ENCODE measurements at regions not wholly inside any gene's neighbourhood (a gene's known extent, or its start where the extent isn't known, plus 50 kb on each side); places are given as distances from the start of the nearest gene placed in this dataset.

- H3K36me3 ChIP-seq (ENCODE audit: control insufficient read depth, insufficient read depth, low read length), result no peaks in the 10 kb centered on the region
- H3K4ac ChIP-seq (ENCODE audit: low read depth, low read length), result no peak overlapping the region
- H4K5ac ChIP-seq (ENCODE audit: low read length), result no peak overlapping the region
- H2BK15ac ChIP-seq (replicated peaks; ENCODE audit: low read depth), result no peak overlapping the region
- no CpG with 5 or more reads among the region's 1 CpG for WGBS (ENCODE audit: extremely low coverage, insufficient coverage, low lambda C conversion rate)
- no peaks in the 10 kb centered on the region for H3K79me2 ChIP-seq (ENCODE audit: control insufficient read depth, insufficient read depth, low read length)
- no peak overlapping the region for H3K56ac ChIP-seq (ENCODE audit: low read length)
- H4K8ac ChIP-seq (ENCODE audit: low read depth, low read length), result no peak overlapping the region
- H3K27me3 ChIP-seq (ENCODE audit: insufficient read depth, low read length, poor library complexity), result no peaks in the 10 kb centered on the region
- no peaks in the 10 kb centered on the region for H3K79me1 ChIP-seq (ENCODE audit: low read length)
- no peaks in the 10 kb centered on the region for H3K4me1 ChIP-seq (ENCODE audit: control insufficient read depth, low read depth, low read length)
- H2BK120ac ChIP-seq (ENCODE audit: low read depth, low read length), result no peak overlapping the region
- no peak overlapping the region for H3K18ac ChIP-seq (ENCODE audit: low read length)
- DNase-seq, result no peak
- no peak overlapping the region for H3K4me2 ChIP-seq (ENCODE audit: low read length)
- no peak overlapping the region for H3K23ac ChIP-seq (ENCODE audit: low read length)
- no peak overlapping the region for H2AK5ac ChIP-seq (ENCODE audit: low read length)
- no peak overlapping the region for H2BK5ac ChIP-seq (ENCODE audit: low read length)
- H3K27ac ChIP-seq (ENCODE audit: low read depth, low read length), result no peak overlapping the region
- H3K9ac ChIP-seq (ENCODE audit: low read length), result no peak overlapping the region
- no peak overlapping the region for H3K4me3 ChIP-seq (ENCODE audit: low read length)
Observed at GRCh38 chr1:204756811-204757210, 71.3 kb upstream of the LRRN2 start.

- H3K23ac ChIP-seq (ENCODE audit: low read length), result no peak overlapping the region
- no peak overlapping the region for H2BK15ac ChIP-seq (replicated peaks; ENCODE audit: low read depth)
- no peak overlapping the region for H3K27ac ChIP-seq (ENCODE audit: low read depth, low read length)
- H3K4me3 ChIP-seq (ENCODE audit: low read length), result no peak overlapping the region
- no peaks in the 10 kb centered on the region for H3K4me1 ChIP-seq (ENCODE audit: control insufficient read depth, low read depth, low read length)
- H3K9ac ChIP-seq (ENCODE audit: low read length), result no peak overlapping the region
- no peak overlapping the region for H3K4ac ChIP-seq (ENCODE audit: low read depth, low read length)
- H3K56ac ChIP-seq (ENCODE audit: low read length), result no peak overlapping the region
- peak; percentile 13 for DNase-seq
- H3K36me3 ChIP-seq (ENCODE audit: control insufficient read depth, insufficient read depth, low read length), result no peaks in the 10 kb centered on the region
- H3K79me2 ChIP-seq (ENCODE audit: control insufficient read depth, insufficient read depth, low read length), result no peaks in the 10 kb centered on the region
- H3K27me3 ChIP-seq (ENCODE audit: insufficient read depth, low read length, poor library complexity), result no peaks in the 10 kb centered on the region
- H4K5ac ChIP-seq (ENCODE audit: low read length), result no peak overlapping the region
- no peak overlapping the region for H2BK5ac ChIP-seq (ENCODE audit: low read length)
- no peak overlapping the region for H2BK120ac ChIP-seq (ENCODE audit: low read depth, low read length)
- no peak overlapping the region for H4K8ac ChIP-seq (ENCODE audit: low read depth, low read length)
- no peak overlapping the region for H3K4me2 ChIP-seq (ENCODE audit: low read length)
- no CpG with 5 or more reads among the region's 2 CpGs for WGBS (ENCODE audit: extremely low coverage, insufficient coverage, low lambda C conversion rate)
- no peak overlapping the region for H2AK5ac ChIP-seq (ENCODE audit: low read length)
- H3K79me1 ChIP-seq (ENCODE audit: low read length), result no peaks in the 10 kb centered on the region
- H3K18ac ChIP-seq (ENCODE audit: low read length), result no peak overlapping the region
Observed at GRCh38 chr1:204758601-204759000, 73.1 kb upstream of the LRRN2 start.

GRCh38 chr1:204760350-204760749, 74.8 kb upstream of the LRRN2 start:
- no peak overlapping the region for H4K5ac ChIP-seq (ENCODE audit: low read length)

GRCh38 chr1:204760757-204761156, 75.2 kb upstream of the LRRN2 start:
- H3K4me1 ChIP-seq (ENCODE audit: control insufficient read depth, low read depth, low read length), result peaks cover 3% of the 10 kb centered on the region
- H4K5ac ChIP-seq (ENCODE audit: low read length), result no peak overlapping the region
- H4K8ac ChIP-seq (ENCODE audit: low read depth, low read length), result no peak overlapping the region
- no peak overlapping the region for H2BK15ac ChIP-seq (replicated peaks; ENCODE audit: low read depth)
- no CpG with 5 or more reads among the region's 3 CpGs for whole genome bisulfite sequencing (ENCODE audit: extremely low coverage, insufficient coverage, low lambda C conversion rate)
- H2AK5ac ChIP-seq (ENCODE audit: low read length), result no peak overlapping the region
- no peaks in the 10 kb centered on the region for H3K27me3 ChIP-seq (ENCODE audit: insufficient read depth, low read length, poor library complexity)
- no peak overlapping the region for H3K9ac ChIP-seq (ENCODE audit: low read length)
- H3K23ac ChIP-seq (ENCODE audit: low read length), result no peak overlapping the region
- H3K27ac ChIP-seq (ENCODE audit: low read depth, low read length), result no peak overlapping the region
- no peak overlapping the region for H3K4me2 ChIP-seq (ENCODE audit: low read length)
- no peaks in the 10 kb centered on the region for H3K79me1 ChIP-seq (ENCODE audit: low read length)
- H3K4ac ChIP-seq (ENCODE audit: low read depth, low read length), result no peak overlapping the region
- H3K18ac ChIP-seq (ENCODE audit: low read length), result no peak overlapping the region
- no peak overlapping the region for H3K4me3 ChIP-seq (ENCODE audit: low read length)
- no peaks in the 10 kb centered on the region for H3K36me3 ChIP-seq (ENCODE audit: control insufficient read depth, insufficient read depth, low read length)
- H2BK5ac ChIP-seq (ENCODE audit: low read length), result no peak overlapping the region
- H3K79me2 ChIP-seq (ENCODE audit: control insufficient read depth, insufficient read depth, low read length), result no peaks in the 10 kb centered on the region
- no peak overlapping the region for H2BK120ac ChIP-seq (ENCODE audit: low read depth, low read length)
- no peak overlapping the region for H3K56ac ChIP-seq (ENCODE audit: low read length)
- DNase-seq, result no peak

More at GRCh38 chr1:204760350-204760749, 74.8 kb upstream of the LRRN2 start:
- Histone ChIP-seq H3K79me1 (ENCODE audit: low read length) (no peaks in the 10 kb centered on the region), H3K4ac (ENCODE audit: low read depth, low read length) (no peak overlapping the region), H3K18ac (ENCODE audit: low read length) (no peak overlapping the region), H3K23ac (ENCODE audit: low read length) (no peak overlapping the region), H3K4me1 (ENCODE audit: control insufficient read depth, low read depth, low read length) (peaks cover 3% of the 10 kb centered on the region), H2AK5ac (ENCODE audit: low read length) (no peak overlapping the region), H3K36me3 (ENCODE audit: control insufficient read depth, insufficient read depth, low read length) (no peaks in the 10 kb centered on the region), H2BK120ac (ENCODE audit: low read depth, low read length) (no peak overlapping the region), H3K79me2 (ENCODE audit: control insufficient read depth, insufficient read depth, low read length) (no peaks in the 10 kb centered on the region), H3K4me3 (ENCODE audit: low read length) (no peak overlapping the region), H4K8ac (ENCODE audit: low read depth, low read length) (no peak overlapping the region), H2BK15ac (replicated peaks; ENCODE audit: low read depth) (no peak overlapping the region), H3K4me2 (ENCODE audit: low read length) (no peak overlapping the region), H3K27me3 (ENCODE audit: insufficient read depth, low read length, poor library complexity) (no peaks in the 10 kb centered on the region), H3K56ac (ENCODE audit: low read length) (no peak overlapping the region), H3K27ac (ENCODE audit: low read depth, low read length) (no peak overlapping the region), H3K9ac (ENCODE audit: low read length) (no peak overlapping the region), H2BK5ac (ENCODE audit: low read length) (no peak overlapping the region)
- DNase-seq, result no peak
- WGBS (ENCODE audit: extremely low coverage, insufficient coverage, low lambda C conversion rate), result no CpG with 5 or more reads among the region's 2 CpGs

GRCh38 chr1:204763773-204764427, 78.4 kb upstream of the LRRN2 start:
- DNase-seq, result peak; percentile 88
- Histone ChIP-seq H3K9ac (ENCODE audit: low read length) (peak overlapping the region; percentile 12), H3K27me3 (ENCODE audit: insufficient read depth, low read length, poor library complexity) (no peaks in the 10 kb centered on the region), H3K4me3 (ENCODE audit: low read length) (no peak overlapping the region), H3K4ac (ENCODE audit: low read depth, low read length) (no peak overlapping the region), H3K4me1 (ENCODE audit: control insufficient read depth, low read depth, low read length) (peaks cover 3% of the 10 kb centered on the region), H3K23ac (ENCODE audit: low read length) (no peak overlapping the region), H3K4me2 (ENCODE audit: low read length) (no peak overlapping the region), H3K18ac (ENCODE audit: low read length) (no peak overlapping the region), H3K56ac (ENCODE audit: low read length) (peak overlapping the region; percentile 56), H3K79me2 (ENCODE audit: control insufficient read depth, insufficient read depth, low read length) (no peaks in the 10 kb centered on the region), H2BK120ac (ENCODE audit: low read depth, low read length) (no peak overlapping the region), H3K36me3 (ENCODE audit: control insufficient read depth, insufficient read depth, low read length) (no peaks in the 10 kb centered on the region), H2AK5ac (ENCODE audit: low read length) (no peak overlapping the region), H3K79me1 (ENCODE audit: low read length) (no peaks in the 10 kb centered on the region), H4K8ac (ENCODE audit: low read depth, low read length) (no peak overlapping the region), H2BK5ac (ENCODE audit: low read length) (no peak overlapping the region), H2BK15ac (replicated peaks; ENCODE audit: low read depth) (no peak overlapping the region), H3K27ac (ENCODE audit: low read depth, low read length) (no peak overlapping the region), H4K5ac (ENCODE audit: low read length) (no peak overlapping the region)
- WGBS (ENCODE audit: extremely low coverage, insufficient coverage, low lambda C conversion rate), result no CpG with 5 or more reads among the region's 18 CpGs

GRCh38 chr1:204769997-204770396, 84.5 kb upstream of the LRRN2 start:
- Histone ChIP-seq H3K36me3 (ENCODE audit: control insufficient read depth, insufficient read depth, low read length) (no peaks in the 10 kb centered on the region), H2BK15ac (replicated peaks; ENCODE audit: low read depth) (no peak overlapping the region), H3K4me2 (ENCODE audit: low read length) (no peak overlapping the region), H2BK5ac (ENCODE audit: low read length) (no peak overlapping the region), H2AK5ac (ENCODE audit: low read length) (no peak overlapping the region), H4K8ac (ENCODE audit: low read depth, low read length) (no peak overlapping the region), H3K27me3 (ENCODE audit: insufficient read depth, low read length, poor library complexity) (no peaks in the 10 kb centered on the region), H3K79me2 (ENCODE audit: control insufficient read depth, insufficient read depth, low read length) (no peaks in the 10 kb centered on the region), H3K9ac (ENCODE audit: low read length) (no peak overlapping the region), H3K4me1 (ENCODE audit: control insufficient read depth, low read depth, low read length) (no peaks in the 10 kb centered on the region), H4K5ac (ENCODE audit: low read length) (no peak overlapping the region), H3K79me1 (ENCODE audit: low read length) (no peaks in the 10 kb centered on the region), H3K23ac (ENCODE audit: low read length) (no peak overlapping the region), H2BK120ac (ENCODE audit: low read depth, low read length) (no peak overlapping the region), H3K56ac (ENCODE audit: low read length) (no peak overlapping the region), H3K18ac (ENCODE audit: low read length) (no peak overlapping the region), H3K4ac (ENCODE audit: low read depth, low read length) (no peak overlapping the region), H3K4me3 (ENCODE audit: low read length) (no peak overlapping the region), H3K27ac (ENCODE audit: low read depth, low read length) (no peak overlapping the region)
- no CpG with 5 or more reads among the region's 2 CpGs for WGBS (ENCODE audit: extremely low coverage, insufficient coverage, low lambda C conversion rate)
- DNase-seq, result no peak
